ENCODE measurements at regions not wholly inside any gene's neighbourhood (a gene's known extent, or its start where the extent isn't known, plus 50 kb on each side); places are given as distances from the start of the nearest gene placed in this dataset.
"Not testable (repeated sequence)": the region's sequence is repeated elsewhere in the genome, so short reads cannot be mapped to it uniquely, and the experiment has no call there.

DNA sequence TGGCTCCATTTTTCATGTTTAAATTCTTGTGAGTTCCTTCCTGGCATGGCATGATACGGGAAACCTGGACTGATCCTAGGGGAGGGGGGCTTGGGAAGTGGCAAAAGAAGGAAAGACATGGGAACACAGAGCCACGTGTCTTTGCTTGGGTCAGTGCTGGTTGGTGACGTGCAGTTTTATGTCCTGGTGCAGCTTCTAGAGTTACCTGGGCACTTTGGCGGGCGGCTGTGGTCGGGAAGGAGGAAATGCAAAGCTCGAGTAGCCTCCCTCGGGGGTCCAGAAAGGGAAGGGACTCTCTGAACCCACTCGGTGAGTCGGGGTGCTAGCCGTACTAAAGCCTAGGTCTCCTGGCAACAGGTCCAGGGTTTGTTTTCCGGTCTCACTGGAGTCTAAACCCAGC, 94.6 kb downstream of the APOB start:
- TF ChIP-seq EZH2 (IDR thresholded peaks at IDR 0.05; ENCODE audit: low read length) = no peak
- TF ChIP-seq, protein P1, sequence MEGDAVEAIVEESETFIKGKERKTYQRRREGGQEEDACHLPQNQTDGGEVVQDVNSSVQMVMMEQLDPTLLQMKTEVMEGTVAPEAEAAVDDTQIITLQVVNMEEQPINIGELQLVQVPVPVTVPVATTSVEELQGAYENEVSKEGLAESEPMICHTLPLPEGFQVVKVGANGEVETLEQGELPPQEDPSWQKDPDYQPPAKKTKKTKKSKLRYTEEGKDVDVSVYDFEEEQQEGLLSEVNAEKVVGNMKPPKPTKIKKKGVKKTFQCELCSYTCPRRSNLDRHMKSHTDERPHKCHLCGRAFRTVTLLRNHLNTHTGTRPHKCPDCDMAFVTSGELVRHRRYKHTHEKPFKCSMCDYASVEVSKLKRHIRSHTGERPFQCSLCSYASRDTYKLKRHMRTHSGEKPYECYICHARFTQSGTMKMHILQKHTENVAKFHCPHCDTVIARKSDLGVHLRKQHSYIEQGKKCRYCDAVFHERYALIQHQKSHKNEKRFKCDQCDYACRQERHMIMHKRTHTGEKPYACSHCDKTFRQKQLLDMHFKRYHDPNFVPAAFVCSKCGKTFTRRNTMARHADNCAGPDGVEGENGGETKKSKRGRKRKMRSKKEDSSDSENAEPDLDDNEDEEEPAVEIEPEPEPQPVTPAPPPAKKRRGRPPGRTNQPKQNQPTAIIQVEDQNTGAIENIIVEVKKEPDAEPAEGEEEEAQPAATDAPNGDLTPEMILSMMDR (optimal IDR thresholded peaks at IDR 0.05 in 1 of 3, IDR thresholded peaks at IDR 0.05 in 1 of 3, conservative IDR thresholded peaks at IDR 0.05 in 1 of 3; ENCODE audit: extremely low read depth in 1 of 3, insufficient read depth in 2 of 3, low read length in 3 of 3) = no peak
- Histone ChIP-seq H3K4me3 (ENCODE audit: control insufficient read depth in 2 of 3, extremely low read depth in 1 of 3, insufficient read depth in 2 of 3, low read depth in 1 of 3, low read length in 3 of 3) (no peak overlapping the region), H3K36me3 (ENCODE audit: control insufficient read depth in 2 of 2, extremely low read depth in 1 of 2, insufficient read depth in 2 of 2, low read length in 2 of 2) (no peaks in the 10 kb centered on the region), H3K79me2 (ENCODE audit: control insufficient read depth, insufficient read depth, low read length) (no peaks in the 10 kb centered on the region), H3K27me3 (ENCODE audit: control insufficient read depth, extremely low read depth, insufficient read depth, low read length) (peaks cover 3% of the 10 kb centered on the region), H3K9me1 (ENCODE audit: control insufficient read depth, extremely low read depth, insufficient read depth, low read length) (no peaks in the 10 kb centered on the region), H3K9me3 (ENCODE audit: control insufficient read depth, low read depth, low read length) (no peaks in the 10 kb centered on the region), H2AFZ (ENCODE audit: control insufficient read depth, low read length) (no peak overlapping the region), H3K4me2 (ENCODE audit: control insufficient read depth, extremely low read depth, insufficient read depth, low read depth, low read length) (no peak overlapping the region), H4K20me1 (ENCODE audit: control insufficient read depth, extremely low read depth, insufficient read depth, low read length) (no peaks in the 10 kb centered on the region), H3K27ac (ENCODE audit: control insufficient read depth, insufficient read depth, low read length) (no peak overlapping the region), H3K4me1 (ENCODE audit: control insufficient read depth, extremely low read depth, insufficient read depth, low read length) (no peaks in the 10 kb centered on the region), H3K9ac (ENCODE audit: control insufficient read depth, extremely low read depth, insufficient read depth, low read length) (no peak overlapping the region)
- DNase-seq (ENCODE audit: low read depth, low spot score) (no peak), FAIRE-seq (no peak)
- dilution Hi-C loops (cut with MboI; ENCODE audit: extremely low pct_ligation_motif_present, low sequenced_read_pairs) = no loop called here

DNA sequence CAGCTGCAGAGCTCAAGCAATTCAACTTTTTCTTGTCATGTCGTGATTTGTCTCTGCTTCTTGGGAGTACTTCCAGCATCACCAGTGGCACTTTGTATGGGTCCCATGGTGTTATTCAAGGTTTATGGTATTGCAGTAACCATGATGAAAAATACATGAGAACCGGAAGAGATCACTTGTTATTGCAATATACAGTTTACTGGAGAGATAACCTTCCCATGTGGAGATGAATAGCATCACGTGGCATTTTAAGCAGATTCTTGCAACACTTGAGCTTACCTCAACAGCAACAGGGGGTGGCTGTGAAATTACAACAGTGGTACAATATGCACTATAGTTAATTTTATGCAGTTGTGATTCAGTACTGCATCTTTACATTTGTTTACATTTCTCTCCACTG, 97.4 kb downstream of the APOB start:
- FAIRE-seq (no peak), DNase-seq (ENCODE audit: low read depth, low spot score) (no peak)
- Histone ChIP-seq H4K20me1 (ENCODE audit: control insufficient read depth, extremely low read depth, insufficient read depth, low read length) (no peaks in the 10 kb centered on the region), H3K9me3 (ENCODE audit: control insufficient read depth, low read depth, low read length) (no peaks in the 10 kb centered on the region), H3K27me3 (ENCODE audit: control insufficient read depth, extremely low read depth, insufficient read depth, low read length) (peaks cover 3% of the 10 kb centered on the region), H3K36me3 (ENCODE audit: control insufficient read depth in 2 of 2, extremely low read depth in 1 of 2, insufficient read depth in 2 of 2, low read length in 2 of 2) (no peaks in the 10 kb centered on the region), H3K4me3 (ENCODE audit: control insufficient read depth in 2 of 3, extremely low read depth in 1 of 3, insufficient read depth in 2 of 3, low read depth in 1 of 3, low read length in 3 of 3) (no peak overlapping the region), H3K9me1 (ENCODE audit: control insufficient read depth, extremely low read depth, insufficient read depth, low read length) (no peaks in the 10 kb centered on the region), H3K4me1 (ENCODE audit: control insufficient read depth, extremely low read depth, insufficient read depth, low read length) (no peaks in the 10 kb centered on the region), H3K9ac (ENCODE audit: control insufficient read depth, extremely low read depth, insufficient read depth, low read length) (no peak overlapping the region), H3K27ac (ENCODE audit: control insufficient read depth, insufficient read depth, low read length) (no peak overlapping the region), H2AFZ (ENCODE audit: control insufficient read depth, low read length) (no peak overlapping the region), H3K79me2 (ENCODE audit: control insufficient read depth, insufficient read depth, low read length) (no peaks in the 10 kb centered on the region), H3K4me2 (ENCODE audit: control insufficient read depth, extremely low read depth, insufficient read depth, low read depth, low read length) (no peak overlapping the region)
- TF ChIP-seq, protein P1 (optimal IDR thresholded peaks at IDR 0.05 in 1 of 3, IDR thresholded peaks at IDR 0.05 in 1 of 3, conservative IDR thresholded peaks at IDR 0.05 in 1 of 3; ENCODE audit: extremely low read depth in 1 of 3, insufficient read depth in 2 of 3, low read length in 3 of 3) = no peak
- TF ChIP-seq EZH2 (IDR thresholded peaks at IDR 0.05; ENCODE audit: low read length) = no peak
- dilution Hi-C loops (cut with MboI; ENCODE audit: extremely low pct_ligation_motif_present, low sequenced_read_pairs) = no loop called here

DNA sequence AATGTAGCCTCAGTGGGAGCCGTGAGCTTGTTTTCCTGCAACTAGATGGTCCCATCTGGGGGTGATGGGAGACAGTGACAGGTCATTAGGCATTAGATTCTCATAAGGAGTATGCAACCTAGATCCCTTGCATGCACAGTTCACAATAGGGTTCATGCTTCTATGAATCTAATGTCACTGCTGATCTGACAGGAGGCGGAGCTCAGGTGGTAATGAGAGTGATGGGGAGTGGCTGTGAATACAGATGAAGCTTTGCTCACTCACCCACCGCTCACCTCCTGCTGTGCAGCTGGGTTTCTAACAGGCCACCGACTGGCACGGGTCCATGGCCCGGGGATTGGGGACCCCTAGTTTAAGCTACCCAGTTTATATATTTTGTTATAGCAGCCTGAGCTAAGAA, 100.2 kb downstream of the APOB start:
- H3K9me3 ChIP-seq (ENCODE audit: control insufficient read depth, low read depth, low read length); H4K20me1 ChIP-seq (ENCODE audit: control insufficient read depth, extremely low read depth, insufficient read depth, low read length); H3K4me3 ChIP-seq (ENCODE audit: control insufficient read depth in 2 of 3, extremely low read depth in 1 of 3, insufficient read depth in 2 of 3, low read depth in 1 of 3, low read length in 3 of 3); H3K27ac ChIP-seq (ENCODE audit: control insufficient read depth, insufficient read depth, low read length); H3K36me3 ChIP-seq (ENCODE audit: control insufficient read depth in 2 of 2, extremely low read depth in 1 of 2, insufficient read depth in 2 of 2, low read length in 2 of 2); H3K79me2 ChIP-seq (ENCODE audit: control insufficient read depth, insufficient read depth, low read length); H3K9ac ChIP-seq (ENCODE audit: control insufficient read depth, extremely low read depth, insufficient read depth, low read length); H3K4me2 ChIP-seq (ENCODE audit: control insufficient read depth, extremely low read depth, insufficient read depth, low read depth, low read length); H2AFZ ChIP-seq (ENCODE audit: control insufficient read depth, low read length); H3K27me3 ChIP-seq (ENCODE audit: control insufficient read depth, extremely low read depth, insufficient read depth, low read length); DNase-seq (ENCODE audit: low read depth, low spot score); H3K9me1 ChIP-seq (ENCODE audit: control insufficient read depth, extremely low read depth, insufficient read depth, low read length); H3K4me1 ChIP-seq (ENCODE audit: control insufficient read depth, extremely low read depth, insufficient read depth, low read length); FAIRE-seq; dilution Hi-C loops (cut with MboI; ENCODE audit: extremely low pct_ligation_motif_present, low sequenced_read_pairs): not testable (repeated sequence)
